Hepatocyte (in vitro differentiated cells): ENCODE measurements at regions not wholly inside any gene's neighbourhood (a gene's known extent, or its start where the extent isn't known, plus 50 kb on each side); places are given as distances from the start of the nearest gene placed in this dataset.

Experiments used
- DNase-seq: peaks from one replicate; pipeline ENCODE4 v3.0.0-alpha.2; 2016; ENCODE audit warnings: low spot score
- H2AFZ ChIP-seq: fragments of 200-600 bp; sonication (generic); 2 replicates; pipeline ENCODE4 v1.6.0; 2016; ENCODE audit warnings: antibody characterized with exemption, mild to moderate bottlenecking
- H3K27ac ChIP-seq: fragments of 200-600 bp; sonication (generic); 2 replicates; pipeline ENCODE4 v1.5.1; 2016; ENCODE audit warnings: mild to moderate bottlenecking
- H3K27me3 ChIP-seq: fragments of 200-600 bp; sonication (generic); 2 replicates; pipeline ENCODE4 v1.6.1; 2016
- H3K36me3 ChIP-seq: fragments of 200-600 bp; sonication (generic); replicated peaks from 2 replicates; pipeline ENCODE4 v1.5.1; 2016; ENCODE audit warnings: low read depth; ENCODE audit not compliant: insufficient read depth
- H3K4me1 ChIP-seq: fragments of 200-600 bp; sonication (generic); 2 replicates; pipeline ENCODE4 v1.5.1; 2016; ENCODE audit warnings: mild to moderate bottlenecking, moderate library complexity; ENCODE audit not compliant: insufficient read depth
- H3K4me2 ChIP-seq: fragments of 200-600 bp; sonication (generic); 2 replicates; pipeline ENCODE4 v1.6.0; 2016
- H3K4me3 ChIP-seq: fragments of 200-600 bp; sonication (generic); 2 replicates; pipeline ENCODE4 v1.5.1; 2016; ENCODE audit warnings: mild to moderate bottlenecking
- H3K79me2 ChIP-seq: fragments of 200-600 bp; sonication (generic); 2 replicates; pipeline ENCODE4 v1.6.0; 2017; ENCODE audit warnings: mild to moderate bottlenecking
- H3K9me2 ChIP-seq: fragments of 200-600 bp; sonication (generic); replicated peaks from 2 replicates; pipeline ENCODE4 v1.6.0; 2017; ENCODE audit warnings: mild to moderate bottlenecking; ENCODE audit not compliant: insufficient read depth
- H3K9me3 ChIP-seq: fragments of 200-600 bp; sonication (generic); 2 replicates; pipeline ENCODE4 v1.5.1; 2016; ENCODE audit warnings: low read depth, mild to moderate bottlenecking
- H4K20me1 ChIP-seq: fragments of 200-600 bp; sonication (generic); 2 replicates; pipeline ENCODE4 v1.6.0; 2016; ENCODE audit warnings: mild to moderate bottlenecking; ENCODE audit not compliant: insufficient read depth, poor library complexity, severe bottlenecking
- CTCF ChIP-seq: fragments of 200-600 bp; sonication (generic); IDR thresholded peaks from 2 replicates; pipeline ENCODE4 v1.5.1; 2016; ENCODE audit warnings: antibody characterized with exemption, mild to moderate bottlenecking; ENCODE audit not compliant: poor library complexity
- EZH2 ChIP-seq: fragments of 200-600 bp; sonication (generic); IDR thresholded peaks from 2 replicates; pipeline ENCODE4 v1.6.1; 2016; ENCODE audit warnings: antibody characterized with exemption, mild to moderate bottlenecking, borderline replicate concordance
- EZH2phosphoT487 ChIP-seq: fragments of 200-600 bp; sonication (generic); IDR thresholded peaks from one replicate; pipeline ENCODE4 v1.6.1; 2018; ENCODE audit warnings: antibody characterized with exemption, mild to moderate bottlenecking, low read depth, moderate library complexity; ENCODE audit not compliant: unreplicated experiment, severe bottlenecking
- WGBS: methylation state at CpG from one replicate; pipeline ENCODE4 v1.1.6; 2016; ENCODE audit warnings: low lambda C conversion rate; ENCODE audit errors: missing lambda C conversion rate; 5-methylcytosine and 5-hydroxymethylcytosine counted together

- Histone ChIP-seq H3K4me3 (no peak overlapping the region), H3K4me2 (no peak overlapping the region), H3K79me2 (no peaks in the 10 kb centered on the region), H3K9me3 (no peaks in the 10 kb centered on the region), H3K27me3 (no peaks in the 10 kb centered on the region), H3K4me1 (no peaks in the 10 kb centered on the region), H3K9me2 (no peaks in the 10 kb centered on the region), H4K20me1 (no peaks in the 10 kb centered on the region), H2AFZ (no peak overlapping the region), H3K36me3 (no peaks in the 10 kb centered on the region), H3K27ac (no peak overlapping the region)
- WGBS: 73% methylated on average over 3 of the region's 3 CpGs
- TF ChIP-seq EZH2: no peak
- no peak for TF ChIP-seq EZH2phosphoT487
- no peak for TF ChIP-seq CTCF
- DNase-seq: no peak
These were observed 124.6 kb upstream of the MTAP start for GRCh38 chr9:21677834-21678233.

GRCh38 chr9:21679432-21679831 is 123.0 kb upstream of the MTAP start:
- H3K79me2 ChIP-seq: no peaks in the 10 kb centered on the region
- H2AFZ ChIP-seq: no peak overlapping the region
- no peak for DNase-seq
- no peak overlapping the region for H3K27ac ChIP-seq
- no peak overlapping the region for H3K4me2 ChIP-seq
- no peaks in the 10 kb centered on the region for H3K9me3 ChIP-seq
- H4K20me1 ChIP-seq: no peaks in the 10 kb centered on the region
- no peaks in the 10 kb centered on the region for H3K36me3 ChIP-seq
- H3K4me3 ChIP-seq: no peak overlapping the region
- no peaks in the 10 kb centered on the region for H3K27me3 ChIP-seq
- H3K4me1 ChIP-seq: no peaks in the 10 kb centered on the region
- no peaks in the 10 kb centered on the region for H3K9me2 ChIP-seq
- WGBS: 68% methylated on average over 1 of the region's 1 CpG
- no peak for TF ChIP-seq EZH2
- no peak for TF ChIP-seq CTCF
- TF ChIP-seq EZH2phosphoT487: no peak

GRCh38 chr9:21680590-21680989 is 121.8 kb upstream of the MTAP start:
- 95% methylated on average over 4 of the region's 4 CpGs for WGBS
- H3K4me2 ChIP-seq: no peak overlapping the region

More at GRCh38 chr9:21680590-21680989, 121.8 kb upstream of the MTAP start:
- H3K27me3 ChIP-seq: no peaks in the 10 kb centered on the region
- H3K27ac ChIP-seq: no peak overlapping the region
- H2AFZ ChIP-seq: no peak overlapping the region
- no peak overlapping the region for H3K4me3 ChIP-seq
- no peaks in the 10 kb centered on the region for H3K4me1 ChIP-seq
- H3K36me3 ChIP-seq: no peaks in the 10 kb centered on the region
- TF ChIP-seq CTCF: no peak
- TF ChIP-seq EZH2: no peak
- no peak for TF ChIP-seq EZH2phosphoT487
- no peaks in the 10 kb centered on the region for H4K20me1 ChIP-seq
- H3K9me2 ChIP-seq: no peaks in the 10 kb centered on the region
- DNase-seq: no peak
- H3K79me2 ChIP-seq: no peaks in the 10 kb centered on the region
- no peaks in the 10 kb centered on the region for H3K9me3 ChIP-seq
